ENCODE measurements at regions not wholly inside any gene's neighbourhood (a gene's known extent, or its start where the extent isn't known, plus 50 kb on each side); places are given as distances from the start of the nearest gene placed in this dataset.

GRCh38 chr2:144310889-144311608, 208.9 kb downstream of the ZEB2 start:
- TF ChIP-seq, protein P1, sequence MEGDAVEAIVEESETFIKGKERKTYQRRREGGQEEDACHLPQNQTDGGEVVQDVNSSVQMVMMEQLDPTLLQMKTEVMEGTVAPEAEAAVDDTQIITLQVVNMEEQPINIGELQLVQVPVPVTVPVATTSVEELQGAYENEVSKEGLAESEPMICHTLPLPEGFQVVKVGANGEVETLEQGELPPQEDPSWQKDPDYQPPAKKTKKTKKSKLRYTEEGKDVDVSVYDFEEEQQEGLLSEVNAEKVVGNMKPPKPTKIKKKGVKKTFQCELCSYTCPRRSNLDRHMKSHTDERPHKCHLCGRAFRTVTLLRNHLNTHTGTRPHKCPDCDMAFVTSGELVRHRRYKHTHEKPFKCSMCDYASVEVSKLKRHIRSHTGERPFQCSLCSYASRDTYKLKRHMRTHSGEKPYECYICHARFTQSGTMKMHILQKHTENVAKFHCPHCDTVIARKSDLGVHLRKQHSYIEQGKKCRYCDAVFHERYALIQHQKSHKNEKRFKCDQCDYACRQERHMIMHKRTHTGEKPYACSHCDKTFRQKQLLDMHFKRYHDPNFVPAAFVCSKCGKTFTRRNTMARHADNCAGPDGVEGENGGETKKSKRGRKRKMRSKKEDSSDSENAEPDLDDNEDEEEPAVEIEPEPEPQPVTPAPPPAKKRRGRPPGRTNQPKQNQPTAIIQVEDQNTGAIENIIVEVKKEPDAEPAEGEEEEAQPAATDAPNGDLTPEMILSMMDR (conservative IDR thresholded peaks at IDR 0.05; ENCODE audit: low read depth, low read length) = no peak
- TF ChIP-seq EZH2 (IDR thresholded peaks at IDR 0.05; ENCODE audit: borderline replicate concordance, low read depth, low read length, poor library complexity, severe bottlenecking) = no peak
